ENCODE measurements at regions not wholly inside any gene's neighbourhood (a gene's known extent, or its start where the extent isn't known, plus 50 kb on each side); places are given as distances from the start of the nearest gene placed in this dataset.
"Not testable (repeated sequence)": the region's sequence is repeated elsewhere in the genome, so short reads cannot be mapped to it uniquely, and the experiment has no call there.

GRCh38 chr9:11686733-11687132 is 1006.5 kb upstream of the TYRP1 start:
- Mint-ChIP-seq H3K4me1 (ENCODE audit: unreplicated experiment) (no peaks in the 10 kb centered on the region), H3K27ac (ENCODE audit: unreplicated experiment) (no peak overlapping the region), H3K36me3 (ENCODE audit: unreplicated experiment) (no peaks in the 10 kb centered on the region), H3K27me3 (ENCODE audit: unreplicated experiment) (no peaks in the 10 kb centered on the region), H3K9me3 (ENCODE audit: unreplicated experiment) (no peaks in the 10 kb centered on the region), H3K4me3 (ENCODE audit: unreplicated experiment) (no peak overlapping the region)
- DNase-seq (ENCODE audit: extremely low spot score, unreplicated experiment) = no peak
- no peak for TF ChIP-seq CTCF (IDR thresholded peaks at IDR 0.05)

GRCh38 chr9:11697126-11697525 is 996.1 kb upstream of the TYRP1 start:
- Mint-ChIP-seq H3K36me3 (ENCODE audit: unreplicated experiment) (no peaks in the 10 kb centered on the region), H3K4me1 (ENCODE audit: unreplicated experiment) (no peaks in the 10 kb centered on the region), H3K27me3 (ENCODE audit: unreplicated experiment) (no peaks in the 10 kb centered on the region), H3K9me3 (ENCODE audit: unreplicated experiment) (no peaks in the 10 kb centered on the region), H3K27ac (ENCODE audit: unreplicated experiment) (no peak overlapping the region), H3K4me3 (ENCODE audit: unreplicated experiment) (no peak overlapping the region)
- DNase-seq (ENCODE audit: extremely low spot score, unreplicated experiment) = no peak
- TF ChIP-seq CTCF (IDR thresholded peaks at IDR 0.05) = no peak

- H3K36me3 Mint-ChIP-seq (ENCODE audit: unreplicated experiment) = no peaks in the 10 kb centered on the region
- no peak for DNase-seq (ENCODE audit: extremely low spot score, unreplicated experiment)
- H3K4me3 Mint-ChIP-seq (ENCODE audit: unreplicated experiment) = no peak overlapping the region
- H3K27ac Mint-ChIP-seq (ENCODE audit: unreplicated experiment) = no peak overlapping the region
- H3K4me1 Mint-ChIP-seq (ENCODE audit: unreplicated experiment) = no peaks in the 10 kb centered on the region
- H3K27me3 Mint-ChIP-seq (ENCODE audit: unreplicated experiment) = no peaks in the 10 kb centered on the region
- peaks cover 6% of the 10 kb centered on the region for H3K9me3 Mint-ChIP-seq (ENCODE audit: unreplicated experiment)
- TF ChIP-seq CTCF (IDR thresholded peaks at IDR 0.05) = no peak
These were observed 991.5 kb upstream of the TYRP1 start for GRCh38 chr9:11701706-11702105.

GRCh38 chr9:11702548-11702947 is 990.6 kb upstream of the TYRP1 start:
- no peak for DNase-seq (ENCODE audit: extremely low spot score, unreplicated experiment)
- H3K4me1 Mint-ChIP-seq (ENCODE audit: unreplicated experiment) = no peaks in the 10 kb centered on the region
- no peak for TF ChIP-seq CTCF (IDR thresholded peaks at IDR 0.05)
- no peak overlapping the region for H3K27ac Mint-ChIP-seq (ENCODE audit: unreplicated experiment)
- peaks cover 6% of the 10 kb centered on the region for H3K9me3 Mint-ChIP-seq (ENCODE audit: unreplicated experiment)
- no peak overlapping the region for H3K4me3 Mint-ChIP-seq (ENCODE audit: unreplicated experiment)
- no peaks in the 10 kb centered on the region for H3K36me3 Mint-ChIP-seq (ENCODE audit: unreplicated experiment)
- H3K27me3 Mint-ChIP-seq (ENCODE audit: unreplicated experiment) = no peaks in the 10 kb centered on the region

GRCh38 chr9:11704198-11704597 is 989.0 kb upstream of the TYRP1 start:
- not testable (repeated sequence) for H3K27ac Mint-ChIP-seq (ENCODE audit: unreplicated experiment); H3K36me3 Mint-ChIP-seq (ENCODE audit: unreplicated experiment); H3K9me3 Mint-ChIP-seq (ENCODE audit: unreplicated experiment); DNase-seq (ENCODE audit: extremely low spot score, unreplicated experiment); H3K27me3 Mint-ChIP-seq (ENCODE audit: unreplicated experiment); H3K4me3 Mint-ChIP-seq (ENCODE audit: unreplicated experiment); H3K4me1 Mint-ChIP-seq (ENCODE audit: unreplicated experiment)

- H3K27me3 Mint-ChIP-seq (ENCODE audit: unreplicated experiment) = no peaks in the 10 kb centered on the region
- H3K36me3 Mint-ChIP-seq (ENCODE audit: unreplicated experiment) = no peaks in the 10 kb centered on the region
- peaks cover 17% of the 10 kb centered on the region for H3K9me3 Mint-ChIP-seq (ENCODE audit: unreplicated experiment)
- TF ChIP-seq CTCF (IDR thresholded peaks at IDR 0.05) = no peak
- no peak overlapping the region for H3K27ac Mint-ChIP-seq (ENCODE audit: unreplicated experiment)
- DNase-seq (ENCODE audit: extremely low spot score, unreplicated experiment) = no peak
- no peak overlapping the region for H3K4me3 Mint-ChIP-seq (ENCODE audit: unreplicated experiment)
- H3K4me1 Mint-ChIP-seq (ENCODE audit: unreplicated experiment) = no peaks in the 10 kb centered on the region
These were observed 984.3 kb upstream of the TYRP1 start for GRCh38 chr9:11708899-11709298.

Measured in osteocyte (in vitro differentiated cells).